ENCODE measurements at regions not wholly inside any gene's neighbourhood (a gene's known extent, or its start where the extent isn't known, plus 50 kb on each side); places are given as distances from the start of the nearest gene placed in this dataset.

- no peaks in the 10 kb centered on the region for H3K36me3 ChIP-seq (ENCODE audit: control insufficient read depth in 1 of 2, insufficient read depth in 2 of 2, low read length in 2 of 2)
- BruUV-seq (replicated peaks): no TSS peak
- ChIA-PET POLR2A (no interaction called here), CTCF (no interaction called here), RAD21 (ENCODE audit: low non-redundant PET in 1 of 2, low total read pairs in 2 of 2, uncharacterized antibody in 2 of 2, unreplicated experiment in 2 of 2) (no interaction called here)
- H3K4me2 ChIP-seq (ENCODE audit: low read length): no peak overlapping the region
- H3K9me3 ChIP-seq (ENCODE audit: control insufficient read depth in 1 of 2, insufficient read depth in 1 of 2, low read depth in 1 of 2, low read length in 2 of 2): no peaks in the 10 kb centered on the region
- H3K4me3 ChIP-seq (replicated peaks in 1 of 2; ENCODE audit: low read depth in 1 of 2, low read length in 2 of 2): no peak overlapping the region
- intact Hi-C loops (cut with micrococcal nuclease): no loop called here
- no peaks in the 10 kb centered on the region for H3K79me2 ChIP-seq (ENCODE audit: insufficient read depth, low read length)
- no peak for ATAC-seq
- no peaks in the 10 kb centered on the region for H3K27me3 ChIP-seq (ENCODE audit: insufficient read depth, low read length)
- no peak overlapping the region for H2AFZ ChIP-seq (ENCODE audit: low read depth, low read length, poor library complexity, severe bottlenecking)
- H3K27ac ChIP-seq (ENCODE audit: low read depth, low read length): no peak overlapping the region
- H3K9ac ChIP-seq (ENCODE audit: low read length): no peak overlapping the region
- TF ChIP-seq ZFX (IDR thresholded peaks at IDR 0.05): no peak
- TF ChIP-seq EZH2phosphoT487 (IDR thresholded peaks at IDR 0.05; ENCODE audit: borderline replicate concordance): no peak
- TF ChIP-seq CEBPB (IDR thresholded peaks at IDR 0.05; ENCODE audit: low read depth): no peak
- TF ChIP-seq RAD21 (IDR thresholded peaks at IDR 0.05; ENCODE audit: low read depth): no peak
- TF ChIP-seq, protein P1, sequence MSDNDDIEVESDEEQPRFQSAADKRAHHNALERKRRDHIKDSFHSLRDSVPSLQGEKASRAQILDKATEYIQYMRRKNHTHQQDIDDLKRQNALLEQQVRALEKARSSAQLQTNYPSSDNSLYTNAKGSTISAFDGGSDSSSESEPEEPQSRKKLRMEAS (IDR thresholded peaks at IDR 0.05): no peak
- TF ChIP-seq, protein P2, sequence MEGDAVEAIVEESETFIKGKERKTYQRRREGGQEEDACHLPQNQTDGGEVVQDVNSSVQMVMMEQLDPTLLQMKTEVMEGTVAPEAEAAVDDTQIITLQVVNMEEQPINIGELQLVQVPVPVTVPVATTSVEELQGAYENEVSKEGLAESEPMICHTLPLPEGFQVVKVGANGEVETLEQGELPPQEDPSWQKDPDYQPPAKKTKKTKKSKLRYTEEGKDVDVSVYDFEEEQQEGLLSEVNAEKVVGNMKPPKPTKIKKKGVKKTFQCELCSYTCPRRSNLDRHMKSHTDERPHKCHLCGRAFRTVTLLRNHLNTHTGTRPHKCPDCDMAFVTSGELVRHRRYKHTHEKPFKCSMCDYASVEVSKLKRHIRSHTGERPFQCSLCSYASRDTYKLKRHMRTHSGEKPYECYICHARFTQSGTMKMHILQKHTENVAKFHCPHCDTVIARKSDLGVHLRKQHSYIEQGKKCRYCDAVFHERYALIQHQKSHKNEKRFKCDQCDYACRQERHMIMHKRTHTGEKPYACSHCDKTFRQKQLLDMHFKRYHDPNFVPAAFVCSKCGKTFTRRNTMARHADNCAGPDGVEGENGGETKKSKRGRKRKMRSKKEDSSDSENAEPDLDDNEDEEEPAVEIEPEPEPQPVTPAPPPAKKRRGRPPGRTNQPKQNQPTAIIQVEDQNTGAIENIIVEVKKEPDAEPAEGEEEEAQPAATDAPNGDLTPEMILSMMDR (IDR thresholded peaks at IDR 0.05 in 2 of 3, conservative IDR thresholded peaks at IDR 0.05 in 1 of 3; ENCODE audit: borderline replicate concordance in 1 of 3, insufficient read depth in 1 of 3, low read depth in 2 of 3, low read length in 2 of 3): no peak
- no peak for TF ChIP-seq JUND (IDR thresholded peaks at IDR 0.05)
- TF ChIP-seq ZNF274 (IDR thresholded peaks at IDR 0.05; ENCODE audit: low read depth, low read length): no peak
- TF ChIP-seq SRF (IDR thresholded peaks at IDR 0.05; ENCODE audit: low read depth): no peak
- TF ChIP-seq EZH2 (IDR thresholded peaks at IDR 0.05): no peak
- no peak for TF ChIP-seq ZBTB33 (IDR thresholded peaks at IDR 0.05; ENCODE audit: extremely low read depth, insufficient replicate concordance, low read length)
- no peak for TF ChIP-seq SIN3A (IDR thresholded peaks at IDR 0.05; ENCODE audit: low read depth)
- no peak for TF ChIP-seq POLR2AphosphoS5 (IDR thresholded peaks at IDR 0.05; ENCODE audit: low read depth, low read length)
- no peak for TF ChIP-seq ELF1 (IDR thresholded peaks at IDR 0.05; ENCODE audit: borderline replicate concordance, low read depth)
- TF ChIP-seq CBX3 (IDR thresholded peaks at IDR 0.05; ENCODE audit: low read depth): no peak
- TF ChIP-seq TCF7L2 (IDR thresholded peaks at IDR 0.05; ENCODE audit: borderline replicate concordance, extremely low read depth, insufficient read depth, insufficient read length): no peak
- no peak for TF ChIP-seq FOSL1 (IDR thresholded peaks at IDR 0.05; ENCODE audit: low read depth)
- TF ChIP-seq, protein P3, sequence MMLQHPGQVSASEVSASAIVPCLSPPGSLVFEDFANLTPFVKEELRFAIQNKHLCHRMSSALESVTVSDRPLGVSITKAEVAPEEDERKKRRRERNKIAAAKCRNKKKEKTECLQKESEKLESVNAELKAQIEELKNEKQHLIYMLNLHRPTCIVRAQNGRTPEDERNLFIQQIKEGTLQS (IDR thresholded peaks at IDR 0.05): no peak
- TF ChIP-seq YY1 (IDR thresholded peaks at IDR 0.05; ENCODE audit: extremely low read depth, insufficient replicate concordance, low read depth, low read length): no peak
- TF ChIP-seq, protein P4, sequence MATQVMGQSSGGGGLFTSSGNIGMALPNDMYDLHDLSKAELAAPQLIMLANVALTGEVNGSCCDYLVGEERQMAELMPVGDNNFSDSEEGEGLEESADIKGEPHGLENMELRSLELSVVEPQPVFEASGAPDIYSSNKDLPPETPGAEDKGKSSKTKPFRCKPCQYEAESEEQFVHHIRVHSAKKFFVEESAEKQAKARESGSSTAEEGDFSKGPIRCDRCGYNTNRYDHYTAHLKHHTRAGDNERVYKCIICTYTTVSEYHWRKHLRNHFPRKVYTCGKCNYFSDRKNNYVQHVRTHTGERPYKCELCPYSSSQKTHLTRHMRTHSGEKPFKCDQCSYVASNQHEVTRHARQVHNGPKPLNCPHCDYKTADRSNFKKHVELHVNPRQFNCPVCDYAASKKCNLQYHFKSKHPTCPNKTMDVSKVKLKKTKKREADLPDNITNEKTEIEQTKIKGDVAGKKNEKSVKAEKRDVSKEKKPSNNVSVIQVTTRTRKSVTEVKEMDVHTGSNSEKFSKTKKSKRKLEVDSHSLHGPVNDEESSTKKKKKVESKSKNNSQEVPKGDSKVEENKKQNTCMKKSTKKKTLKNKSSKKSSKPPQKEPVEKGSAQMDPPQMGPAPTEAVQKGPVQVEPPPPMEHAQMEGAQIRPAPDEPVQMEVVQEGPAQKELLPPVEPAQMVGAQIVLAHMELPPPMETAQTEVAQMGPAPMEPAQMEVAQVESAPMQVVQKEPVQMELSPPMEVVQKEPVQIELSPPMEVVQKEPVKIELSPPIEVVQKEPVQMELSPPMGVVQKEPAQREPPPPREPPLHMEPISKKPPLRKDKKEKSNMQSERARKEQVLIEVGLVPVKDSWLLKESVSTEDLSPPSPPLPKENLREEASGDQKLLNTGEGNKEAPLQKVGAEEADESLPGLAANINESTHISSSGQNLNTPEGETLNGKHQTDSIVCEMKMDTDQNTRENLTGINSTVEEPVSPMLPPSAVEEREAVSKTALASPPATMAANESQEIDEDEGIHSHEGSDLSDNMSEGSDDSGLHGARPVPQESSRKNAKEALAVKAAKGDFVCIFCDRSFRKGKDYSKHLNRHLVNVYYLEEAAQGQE (IDR thresholded peaks at IDR 0.05; ENCODE audit: low read depth): no peak
- no peak for DNase-seq (ENCODE audit: low read depth, low spot score)
- no peaks in the 10 kb centered on the region for H4K20me1 ChIP-seq (ENCODE audit: insufficient read depth)
- H3K4me1 ChIP-seq (ENCODE audit: control insufficient read depth in 1 of 2, insufficient read depth in 2 of 2, low read length in 2 of 2): no peaks in the 10 kb centered on the region
- no peaks in the 10 kb centered on the region for H3K9me2 ChIP-seq (ENCODE audit: insufficient read depth)
Observed at GRCh38 chr10:7056216-7056615, 354.6 kb downstream of the SFMBT2 start.

Data from HCT116 (cell line).